22Rv1 (cell line): ENCODE measurements at regions not wholly inside any gene's neighbourhood (a gene's known extent, or its start where the extent isn't known, plus 50 kb on each side); places are given as distances from the start of the nearest gene placed in this dataset.

Experiments
- H3K27ac ChIP-seq: fragments of 450-650 bp; 2 replicates; pipeline ENCODE4 v1.5.1; 2017
- ZFX ChIP-seq: fragments of 450-650 bp; IDR thresholded peaks from 2 replicates; pipeline ENCODE4 v1.6.1; 2017; ENCODE audit warnings: antibody characterized with exemption, borderline replicate concordance
- TF ChIP-seq, protein P1 (sequence below): fragments of 450-650 bp; IDR thresholded peaks from 2 replicates; pipeline ENCODE4 v1.5.1; 2017; ENCODE audit warnings: mild to moderate bottlenecking

DNA sequence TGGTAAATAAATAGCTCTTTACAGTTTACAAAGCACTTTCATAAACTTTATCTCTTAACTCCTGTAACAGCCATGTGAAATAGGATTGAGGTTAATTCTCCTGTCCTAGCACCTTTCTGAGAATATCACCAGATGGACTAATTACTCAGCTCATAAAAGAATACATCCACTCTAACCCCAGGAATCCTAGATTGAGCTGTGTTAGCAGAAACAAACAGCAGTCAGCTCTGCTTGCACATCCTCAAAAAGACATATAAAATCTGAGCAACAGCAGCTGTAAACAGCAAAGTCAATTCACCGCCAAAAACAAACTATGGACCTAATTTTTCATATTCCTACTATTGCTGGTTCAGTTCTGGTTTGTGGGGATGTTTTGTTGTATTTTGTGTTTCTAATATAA, 182.8 kb downstream of the QDPR start:
- no peak overlapping the region for H3K27ac ChIP-seq
- TF ChIP-seq, protein P1, sequence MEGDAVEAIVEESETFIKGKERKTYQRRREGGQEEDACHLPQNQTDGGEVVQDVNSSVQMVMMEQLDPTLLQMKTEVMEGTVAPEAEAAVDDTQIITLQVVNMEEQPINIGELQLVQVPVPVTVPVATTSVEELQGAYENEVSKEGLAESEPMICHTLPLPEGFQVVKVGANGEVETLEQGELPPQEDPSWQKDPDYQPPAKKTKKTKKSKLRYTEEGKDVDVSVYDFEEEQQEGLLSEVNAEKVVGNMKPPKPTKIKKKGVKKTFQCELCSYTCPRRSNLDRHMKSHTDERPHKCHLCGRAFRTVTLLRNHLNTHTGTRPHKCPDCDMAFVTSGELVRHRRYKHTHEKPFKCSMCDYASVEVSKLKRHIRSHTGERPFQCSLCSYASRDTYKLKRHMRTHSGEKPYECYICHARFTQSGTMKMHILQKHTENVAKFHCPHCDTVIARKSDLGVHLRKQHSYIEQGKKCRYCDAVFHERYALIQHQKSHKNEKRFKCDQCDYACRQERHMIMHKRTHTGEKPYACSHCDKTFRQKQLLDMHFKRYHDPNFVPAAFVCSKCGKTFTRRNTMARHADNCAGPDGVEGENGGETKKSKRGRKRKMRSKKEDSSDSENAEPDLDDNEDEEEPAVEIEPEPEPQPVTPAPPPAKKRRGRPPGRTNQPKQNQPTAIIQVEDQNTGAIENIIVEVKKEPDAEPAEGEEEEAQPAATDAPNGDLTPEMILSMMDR: no peak
- TF ChIP-seq ZFX: no peak

- no peak overlapping the region for H3K27ac ChIP-seq
- TF ChIP-seq, protein P1: no peak
- no peak for TF ChIP-seq ZFX
Measured at GRCh38 chr4:17328141-17328815, 183.6 kb downstream of the QDPR start.

GRCh38 chr4:17327591-17327990, 184.3 kb downstream of the QDPR start:
- TF ChIP-seq, protein P1: no peak
- TF ChIP-seq ZFX: no peak
- H3K27ac ChIP-seq: no peak overlapping the region

GRCh38 chr4:17326756-17327155, 185.1 kb downstream of the QDPR start:
- no peak for TF ChIP-seq ZFX
- TF ChIP-seq, protein P1: no peak
- no peak overlapping the region for H3K27ac ChIP-seq

DNA sequence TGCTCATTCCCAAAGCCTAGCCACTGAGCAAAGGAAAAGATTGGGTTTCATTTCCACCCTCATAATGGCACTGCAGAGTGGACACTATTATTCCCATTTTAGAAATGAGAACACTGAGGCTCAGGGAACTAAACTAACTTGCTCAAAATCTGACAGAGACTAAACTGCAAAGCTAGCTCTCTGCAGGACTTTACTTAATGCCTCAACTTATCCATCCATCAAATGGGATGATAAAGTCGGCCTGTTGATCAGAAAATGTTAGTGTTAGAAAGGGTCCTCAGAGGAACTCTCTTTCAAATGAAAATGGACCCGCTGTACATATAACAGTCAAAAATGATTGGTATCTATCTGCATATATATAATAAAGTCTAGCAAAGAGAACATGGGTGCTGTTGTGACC, 186.8 kb downstream of the QDPR start:
- TF ChIP-seq, protein P1: no peak
- TF ChIP-seq ZFX: no peak
- H3K27ac ChIP-seq: no peak overlapping the region

DNA sequence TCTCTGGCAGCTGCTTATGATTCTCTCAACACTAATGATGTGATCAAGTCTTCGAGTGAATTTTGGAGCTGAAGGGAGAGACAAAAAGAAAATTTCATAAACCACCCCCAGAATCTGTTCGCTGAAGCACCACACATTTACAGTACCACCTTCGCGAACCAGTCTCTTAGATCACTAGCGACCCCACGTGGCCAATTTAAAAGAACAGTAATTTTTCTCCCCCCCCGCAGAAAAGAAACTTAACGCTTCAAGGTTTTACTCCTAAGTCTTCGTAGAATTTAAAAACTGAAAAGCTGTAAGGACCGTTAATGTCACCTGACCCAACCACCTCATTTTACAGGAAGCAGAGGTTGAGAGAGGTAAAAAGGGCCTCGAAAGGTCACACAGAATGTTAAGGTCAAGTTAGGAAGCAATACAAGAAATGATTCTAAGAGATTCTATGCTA, 187.5 kb downstream of the QDPR start:
- no peak overlapping the region for H3K27ac ChIP-seq
- no peak for TF ChIP-seq ZFX
- TF ChIP-seq, protein P1: peak; percentile 81

- H3K27ac ChIP-seq: no peak overlapping the region
- TF ChIP-seq, protein P1: no peak
- no peak for TF ChIP-seq ZFX
Measured at GRCh38 chr4:17323554-17324385, 188.1 kb downstream of the QDPR start.
